Left renal pelvis (tissue), 4 donors: ENCODE measurements at regions not wholly inside any gene's neighbourhood (a gene's known extent, or its start where the extent isn't known, plus 50 kb on each side); places are given as distances from the start of the nearest gene placed in this dataset.
"Not testable (repeated sequence)": the region's sequence is repeated elsewhere in the genome, so short reads cannot be mapped to it uniquely, and the experiment has no call there.

Source experiments
- DNase-seq, 4 donors: peaks; one replicate each; pipeline ENCODE4 v3.0.0-alpha.2; 2013; ENCODE audit warnings: low read depth in 4 of 4, low spot score in 3 of 4

DNA sequence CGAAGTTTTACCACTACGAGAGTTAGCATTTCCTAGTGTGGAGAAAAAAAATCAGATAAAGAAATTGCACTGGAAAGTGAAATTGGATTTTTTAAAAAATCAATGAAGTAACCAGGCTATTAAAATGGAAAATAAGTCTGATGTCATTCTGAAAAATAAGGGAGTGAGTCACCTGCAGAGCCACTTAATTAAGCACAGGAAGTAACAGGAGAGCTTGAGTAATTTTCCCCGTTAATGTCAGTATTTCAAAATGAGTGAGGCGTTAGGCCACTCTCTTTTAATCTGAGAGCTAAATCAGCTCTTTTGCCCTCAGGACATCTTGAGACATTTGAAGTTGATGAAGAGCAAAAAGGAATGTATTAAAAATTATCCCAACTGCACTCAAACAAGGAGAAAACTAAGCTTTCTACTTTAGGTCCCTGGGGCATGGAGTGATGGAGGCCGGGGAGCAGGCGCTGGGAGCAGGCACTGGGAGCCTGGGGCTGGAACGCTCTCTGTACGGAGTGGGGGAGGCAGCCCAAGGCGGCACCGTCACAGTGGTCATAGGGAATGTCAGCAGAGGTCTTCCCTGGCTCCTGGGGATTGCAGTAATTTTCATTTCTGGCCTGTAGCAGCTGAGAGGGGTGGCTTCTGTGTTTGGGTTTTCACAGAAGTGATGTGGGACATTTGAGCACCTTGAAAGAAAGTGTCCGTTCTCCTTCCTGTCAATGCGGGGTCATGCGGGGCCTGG is 194.6 kb downstream of the BCL2L11 start:
- not testable (repeated sequence) for DNase-seq

GRCh38 chr2:111316221-111316741 is 195.6 kb downstream of the BCL2L11 start:
- not testable (repeated sequence) for DNase-seq

GRCh38 chr2:111316881-111317549 is 196.3 kb downstream of the BCL2L11 start:
- DNase-seq: not testable (repeated sequence)

DNA sequence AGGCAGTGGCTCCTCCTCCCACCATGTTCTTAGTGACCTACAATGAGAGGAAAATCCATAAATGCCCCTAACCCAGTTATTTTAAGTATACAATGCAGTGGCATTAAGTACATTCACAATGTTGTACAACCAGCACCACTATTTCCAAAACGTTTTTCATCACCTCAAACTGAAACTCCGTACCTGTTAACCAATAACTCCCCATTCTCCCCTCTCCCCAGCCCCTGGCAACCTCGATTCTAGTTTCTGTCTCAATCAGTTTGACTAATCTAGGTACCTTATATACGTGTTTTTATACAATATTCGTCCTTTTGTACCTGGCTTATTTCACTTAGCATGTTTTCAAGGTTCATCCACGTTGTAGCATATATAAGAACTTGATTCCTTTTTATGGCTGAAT is 198.8 kb downstream of the BCL2L11 start:
- DNase-seq: not testable (repeated sequence)

DNA sequence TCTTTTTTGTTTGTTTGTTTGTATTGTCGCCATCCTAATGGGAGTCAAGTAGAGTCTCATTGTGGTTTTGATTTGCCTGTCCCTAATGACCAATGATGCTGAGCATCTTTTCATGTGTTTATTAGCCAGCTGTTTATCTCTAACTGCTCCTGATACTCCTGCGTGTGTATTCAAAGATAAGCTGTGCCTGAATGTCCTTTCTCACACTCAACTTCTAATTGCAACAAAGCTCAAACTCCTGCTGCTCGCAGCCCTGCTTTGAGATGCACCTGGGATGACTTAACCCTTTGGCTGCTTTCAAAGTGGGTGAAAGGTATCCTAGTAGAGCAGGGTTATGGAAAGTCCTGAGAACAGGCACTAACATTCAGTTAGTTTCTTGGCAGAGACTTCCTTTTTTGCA is 199.6 kb downstream of the BCL2L11 start:
- DNase-seq: not testable (repeated sequence)

- DNase-seq: not testable (repeated sequence)
Observed at GRCh38 chr2:111320965-111321364, 200.3 kb downstream of the BCL2L11 start.

- DNase-seq: not testable (repeated sequence)
Observed at GRCh38 chr2:111323384-111323783, 202.7 kb downstream of the BCL2L11 start.

GRCh38 chr2:111327726-111328125 is 207.0 kb downstream of the BCL2L11 start:
- DNase-seq: not testable (repeated sequence)

DNA sequence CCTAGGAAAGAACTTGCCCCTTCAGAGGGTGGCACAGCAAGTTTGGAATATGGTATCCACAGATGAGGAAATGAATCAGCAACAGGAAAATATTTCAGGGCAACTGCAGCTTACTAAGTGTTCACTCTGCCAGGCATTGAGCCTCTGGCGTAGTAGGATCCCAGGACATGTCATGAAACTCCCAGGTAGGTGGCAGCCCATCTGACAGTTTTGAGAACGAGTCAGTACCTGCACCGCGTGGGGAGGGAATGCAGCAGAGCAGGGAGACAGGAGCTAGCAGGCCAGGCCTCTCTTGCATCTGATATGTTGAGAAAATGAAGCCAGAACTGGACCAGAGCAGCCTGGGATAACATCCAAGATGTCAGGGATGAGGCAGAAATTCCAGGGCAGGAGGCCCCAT is 208.6 kb downstream of the BCL2L11 start:
- DNase-seq: not testable (repeated sequence)

DNA sequence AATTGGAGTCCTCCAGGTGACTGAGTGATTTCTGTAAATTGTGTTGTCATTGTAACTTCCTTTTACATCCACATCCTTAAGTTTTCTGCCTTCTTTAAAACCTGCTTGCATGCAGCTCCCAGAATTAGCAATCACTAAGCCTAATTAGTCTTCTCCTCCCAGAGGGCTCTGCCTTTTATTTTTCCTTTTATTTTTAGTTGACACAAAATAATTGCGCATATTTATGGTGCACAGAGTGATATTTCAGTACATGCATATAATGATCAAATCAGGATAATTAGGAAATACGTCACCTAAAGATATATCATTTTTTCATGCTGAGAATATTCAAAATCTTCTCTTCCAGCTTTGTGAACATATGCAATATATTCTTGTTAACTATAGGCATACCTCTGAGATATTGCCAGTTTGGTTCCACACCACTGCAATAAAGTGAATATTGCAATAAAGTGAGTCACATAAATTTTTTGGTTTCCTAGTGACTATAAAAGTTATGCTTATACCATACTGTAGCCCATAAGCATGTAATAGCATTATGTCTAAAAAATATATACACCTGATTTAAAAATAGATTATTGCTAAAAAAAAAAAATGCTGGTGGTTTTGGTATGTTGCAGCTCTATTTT is 210.5 kb downstream of the BCL2L11 start:
- not testable (repeated sequence) for DNase-seq

DNA sequence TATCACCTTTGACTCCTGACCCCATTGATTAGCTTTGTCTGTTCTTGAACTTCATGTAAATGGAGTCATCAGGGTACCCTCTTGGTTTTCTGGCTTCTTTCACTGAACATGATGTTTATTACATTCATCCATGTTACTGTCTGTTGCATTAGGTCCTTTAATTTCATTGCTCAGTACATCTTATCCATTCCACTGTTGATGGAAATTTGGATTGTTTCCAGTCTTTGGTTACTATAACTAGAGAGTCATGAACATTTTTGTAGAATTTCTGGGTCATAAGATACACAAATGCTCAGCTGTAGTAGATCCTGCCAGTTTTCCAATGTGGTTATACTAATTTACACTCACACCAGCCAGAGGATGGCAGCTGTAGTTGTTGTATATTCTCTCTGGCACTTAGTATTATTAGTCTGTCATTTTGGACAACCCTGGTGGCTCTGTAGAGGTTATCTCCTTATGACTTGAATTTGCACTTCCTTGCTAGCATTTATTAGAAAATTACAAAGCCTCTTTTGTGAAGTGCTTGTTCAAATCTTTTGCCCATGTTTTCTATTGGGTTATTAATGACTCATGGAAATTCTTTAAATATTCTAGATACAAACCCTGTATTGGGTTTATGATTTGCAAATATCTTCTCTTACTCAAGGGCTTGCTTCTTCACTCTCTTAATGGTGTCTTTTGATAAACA is 214.7 kb downstream of the BCL2L11 start:
- DNase-seq: not testable (repeated sequence)

DNA sequence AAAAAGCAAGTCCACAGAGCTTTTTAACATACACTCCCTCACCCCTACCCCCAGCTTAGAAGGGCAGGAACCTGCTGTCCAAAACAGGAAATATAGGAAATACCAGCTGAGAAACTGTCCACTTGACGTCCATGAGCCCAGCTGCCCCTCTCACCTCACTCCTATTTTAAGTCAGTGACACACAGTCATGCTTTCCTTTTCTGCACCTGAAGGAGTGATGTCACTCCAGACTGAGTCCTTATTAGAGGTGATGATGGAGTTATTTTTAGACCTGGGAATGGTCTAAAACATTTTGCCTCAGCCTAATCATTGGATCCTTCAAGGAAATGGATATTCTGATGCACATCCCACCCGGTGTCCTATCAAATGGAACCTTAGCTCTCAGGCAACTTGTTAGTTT is 217.8 kb downstream of the BCL2L11 start:
- not testable (repeated sequence) for DNase-seq

- DNase-seq: not testable (repeated sequence)
Observed at GRCh38 chr2:111339476-111339875, 218.8 kb downstream of the BCL2L11 start.

- DNase-seq: not testable (repeated sequence)
Observed at GRCh38 chr2:111344590-111344989, 223.9 kb downstream of the BCL2L11 start.

DNA sequence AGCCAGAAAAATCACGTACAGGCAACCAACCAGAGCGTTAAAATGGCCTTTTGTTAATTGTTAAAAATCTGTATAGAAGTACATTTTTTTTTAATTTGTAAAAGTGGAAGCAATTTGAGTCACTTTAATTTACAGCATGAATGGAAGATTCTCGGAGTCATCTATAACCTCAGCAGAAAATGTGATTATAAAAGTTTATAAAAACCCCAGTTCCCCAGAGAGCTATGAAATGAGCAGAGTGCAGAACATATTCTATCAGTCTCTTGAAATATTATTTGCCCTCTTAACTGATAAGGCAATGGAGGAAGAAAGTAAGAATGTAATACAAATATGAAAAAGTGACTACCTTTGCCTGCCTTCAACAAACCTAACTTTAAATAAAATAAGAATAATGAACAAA is 224.7 kb downstream of the BCL2L11 start:
- DNase-seq: not testable (repeated sequence)

- not testable (repeated sequence) for DNase-seq
Observed at GRCh38 chr2:111346018-111346930, 225.6 kb downstream of the BCL2L11 start.

DNA sequence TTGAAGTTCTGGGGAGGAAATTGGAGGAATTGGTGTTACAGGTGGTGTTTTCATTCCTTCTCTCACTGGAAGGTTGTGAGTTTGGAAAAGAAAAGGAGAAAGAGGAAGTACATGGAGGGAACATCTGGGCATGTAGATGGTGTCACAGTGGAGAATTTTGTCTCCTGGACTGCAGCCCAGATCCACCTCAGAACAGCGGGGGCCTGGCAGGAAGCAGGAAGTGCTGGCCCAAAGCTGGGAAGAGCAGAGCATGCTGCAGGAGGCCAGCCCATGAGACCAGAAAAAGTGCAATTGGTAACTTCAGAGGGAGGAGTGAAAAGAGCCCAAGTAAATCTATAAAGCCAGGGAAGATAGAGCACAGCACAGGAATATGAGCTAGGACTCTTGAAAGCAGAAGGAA is 227.0 kb downstream of the BCL2L11 start:
- not testable (repeated sequence) for DNase-seq

GRCh38 chr2:111348316-111348715 is 227.6 kb downstream of the BCL2L11 start:
- not testable (repeated sequence) for DNase-seq

GRCh38 chr2:111355022-111355817 is 234.5 kb downstream of the BCL2L11 start:
- not testable (repeated sequence) for DNase-seq
